GM19025 (cell line): ENCODE measurements at regions not wholly inside any gene's neighbourhood (a gene's known extent, or its start where the extent isn't known, plus 50 kb on each side); places are given as distances from the start of the nearest gene placed in this dataset.

ENCODE experiments used
- ATAC-seq: cut with Tn5 transposase; IDR thresholded peaks from one replicate; pipeline ENCODE4 v1.9.1; 2021; ENCODE audit warnings: mild to moderate bottlenecking, low read depth, moderate library complexity; ENCODE audit not compliant: unreplicated experiment

DNA sequence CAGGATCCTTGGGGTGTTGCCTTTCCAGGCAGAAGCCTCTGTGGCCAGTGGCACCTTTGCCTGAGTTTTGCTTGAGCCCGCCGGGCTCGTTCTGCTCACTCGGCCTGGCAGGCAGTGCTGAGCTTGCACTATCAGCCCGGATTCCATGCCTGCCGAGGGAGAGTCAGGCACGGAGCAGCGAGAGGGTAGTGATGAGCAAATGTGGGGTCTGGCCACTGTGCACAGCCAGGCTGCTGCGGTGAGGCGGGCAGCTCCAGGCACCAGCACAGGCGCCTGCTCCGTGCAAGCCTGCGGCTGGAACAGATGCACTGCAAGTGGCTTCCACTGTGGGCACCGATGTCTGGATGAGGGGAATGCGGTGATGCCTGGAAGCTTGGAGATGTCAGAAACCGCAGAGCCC is 619.2 kb downstream of the RAPGEF2 start:
- no peak for ATAC-seq

DNA sequence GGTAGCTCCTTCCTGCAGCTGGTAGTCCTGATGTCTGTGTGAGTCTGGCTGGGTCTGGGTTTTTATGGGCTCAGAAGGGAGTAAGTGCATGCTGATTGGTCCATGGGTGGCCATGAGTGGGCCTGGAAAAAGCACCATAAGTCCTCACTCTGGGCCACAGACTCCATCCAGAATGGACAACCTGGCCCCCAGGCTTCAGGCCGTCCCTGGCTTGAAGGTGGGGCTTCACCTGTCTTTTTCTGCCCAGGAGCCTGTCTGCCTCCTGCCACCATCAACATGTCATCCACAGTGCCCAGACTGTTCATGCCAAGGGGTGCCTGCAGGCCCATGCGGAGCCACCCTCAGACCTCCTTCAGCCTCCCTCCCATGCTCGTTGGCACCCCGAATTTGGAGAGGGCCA is 620.0 kb downstream of the RAPGEF2 start:
- ATAC-seq: no peak

DNA sequence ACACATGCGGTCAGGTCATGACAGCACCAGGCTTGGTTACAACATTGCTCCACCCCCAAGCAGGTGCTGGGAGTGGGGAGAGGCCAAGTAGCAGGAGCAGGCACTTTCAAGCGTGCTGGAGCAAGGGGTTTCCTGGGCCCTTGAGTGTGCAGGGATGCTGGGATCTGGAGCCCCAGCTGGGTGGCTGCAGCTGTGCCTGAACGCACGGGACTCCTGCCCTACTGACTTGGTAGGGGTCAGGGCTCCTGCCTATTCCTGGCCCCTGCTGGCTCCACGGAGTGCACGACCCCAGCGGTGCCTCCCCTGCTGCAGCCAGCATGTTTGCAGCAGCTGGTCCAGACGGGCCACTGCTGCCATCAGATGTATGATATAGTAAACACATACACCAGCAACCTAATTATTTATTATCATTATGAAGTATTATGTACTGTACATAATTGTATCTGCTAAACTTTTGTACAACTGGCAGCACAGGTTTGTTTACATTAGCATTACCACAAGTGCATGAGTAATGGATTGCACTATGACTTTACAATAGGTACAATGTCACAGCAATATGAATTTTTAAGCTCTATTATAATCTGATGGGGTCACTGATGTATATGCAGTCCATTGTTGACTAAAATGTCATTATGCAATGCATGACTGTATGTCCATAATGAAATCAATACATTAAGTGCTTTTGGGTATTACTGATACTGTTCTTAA is 620.6 kb downstream of the RAPGEF2 start:
- no peak for ATAC-seq

DNA sequence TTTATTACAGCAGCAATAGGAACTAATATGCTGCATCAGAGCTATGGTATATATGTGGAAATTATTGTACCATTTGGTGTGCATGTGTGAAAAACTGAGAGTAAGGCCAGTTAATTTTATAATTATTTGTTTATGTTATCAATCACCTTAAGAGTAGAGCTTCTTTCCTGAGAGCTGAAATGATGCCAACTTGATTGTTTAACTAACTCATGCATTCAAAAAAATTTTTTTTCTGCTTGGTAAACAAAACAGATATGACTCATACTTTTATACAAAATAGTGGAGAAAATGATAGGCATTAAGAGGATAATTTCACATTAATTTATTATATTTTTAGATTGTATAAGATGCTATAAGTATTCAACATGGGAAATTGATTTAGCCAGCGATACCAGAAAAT is 622.7 kb downstream of the RAPGEF2 start:
- ATAC-seq: no peak

DNA sequence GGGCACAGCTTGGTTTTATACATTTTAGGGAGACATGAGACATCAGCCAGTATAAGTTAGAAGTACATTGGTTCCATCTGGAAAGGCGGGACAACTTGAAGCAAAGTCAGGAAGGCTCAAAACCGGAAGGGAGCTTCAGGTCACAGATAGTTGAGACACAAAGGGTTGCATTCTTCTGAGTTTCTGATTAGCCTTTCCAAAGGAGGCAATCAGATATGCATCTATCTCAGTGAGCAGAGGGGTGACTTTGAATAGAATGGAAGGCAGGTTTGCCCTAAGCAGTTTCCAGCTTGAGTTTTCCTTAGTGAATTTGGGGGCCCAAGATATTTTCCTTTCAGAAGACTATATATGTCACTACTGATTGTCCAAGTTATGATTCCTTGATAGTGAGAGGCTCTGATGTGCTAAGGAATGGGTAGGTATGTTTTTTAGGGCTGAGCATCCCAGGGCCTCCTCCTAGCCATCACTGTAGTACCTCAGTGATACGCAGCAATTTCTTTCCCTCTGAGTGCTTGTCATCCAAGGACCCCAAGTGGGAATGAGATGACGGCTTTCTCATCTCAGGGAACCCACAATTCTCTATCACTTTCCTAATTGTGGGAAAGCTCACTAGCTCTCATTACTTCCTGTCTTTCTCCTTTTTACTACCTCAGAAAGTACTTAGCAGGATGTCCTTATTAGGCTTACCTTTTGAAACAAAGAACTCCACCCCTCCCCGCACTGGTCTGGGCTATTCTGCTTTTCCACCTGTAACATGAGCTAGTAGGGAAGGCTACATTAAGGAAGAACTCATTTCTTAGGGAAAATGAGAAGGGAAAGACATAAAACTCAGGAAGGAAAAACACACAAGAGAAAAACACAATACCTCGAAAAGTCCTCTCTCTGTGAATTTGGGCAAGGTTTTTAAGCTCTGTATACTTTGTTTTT is 632.7 kb downstream of the RAPGEF2 start:
- no peak for ATAC-seq

DNA sequence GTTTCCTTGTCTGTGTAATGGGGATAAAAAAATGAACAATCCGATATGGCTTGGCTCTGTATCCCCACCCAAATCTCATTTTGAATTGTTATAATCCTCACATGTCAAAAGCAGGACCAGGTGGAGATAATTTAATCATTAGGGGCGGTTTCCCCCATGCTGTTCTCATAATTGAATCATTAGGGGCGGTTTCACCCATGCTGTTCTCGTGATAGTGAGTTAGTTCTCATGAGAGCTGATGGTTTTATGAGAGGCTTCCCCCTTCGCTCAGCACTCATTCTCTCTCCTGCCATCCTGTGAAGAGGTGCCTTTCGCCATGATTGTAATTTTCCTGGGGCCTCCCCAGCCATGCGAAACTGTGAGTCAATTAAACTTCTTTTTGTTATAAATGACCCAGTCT is 633.5 kb downstream of the RAPGEF2 start:
- ATAC-seq: no peak

DNA sequence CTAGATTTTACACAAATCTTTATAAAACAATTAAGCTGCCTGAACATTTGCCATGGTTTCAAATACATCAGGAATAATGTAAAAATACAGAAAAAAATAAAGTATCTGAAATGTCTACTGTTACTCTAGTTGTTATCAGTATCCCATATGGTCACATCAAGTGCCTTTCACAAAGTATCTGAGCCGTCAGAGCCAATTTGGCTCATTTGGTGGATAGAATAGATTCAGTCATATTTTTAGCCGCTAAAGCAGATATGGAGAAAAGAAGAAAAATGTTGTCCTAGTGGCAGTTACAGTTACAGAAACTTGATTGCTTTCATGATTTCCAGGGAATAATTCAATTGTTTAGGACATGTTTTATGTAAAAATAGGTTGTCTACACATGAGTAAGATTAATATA is 641.1 kb downstream of the RAPGEF2 start:
- no peak for ATAC-seq

DNA sequence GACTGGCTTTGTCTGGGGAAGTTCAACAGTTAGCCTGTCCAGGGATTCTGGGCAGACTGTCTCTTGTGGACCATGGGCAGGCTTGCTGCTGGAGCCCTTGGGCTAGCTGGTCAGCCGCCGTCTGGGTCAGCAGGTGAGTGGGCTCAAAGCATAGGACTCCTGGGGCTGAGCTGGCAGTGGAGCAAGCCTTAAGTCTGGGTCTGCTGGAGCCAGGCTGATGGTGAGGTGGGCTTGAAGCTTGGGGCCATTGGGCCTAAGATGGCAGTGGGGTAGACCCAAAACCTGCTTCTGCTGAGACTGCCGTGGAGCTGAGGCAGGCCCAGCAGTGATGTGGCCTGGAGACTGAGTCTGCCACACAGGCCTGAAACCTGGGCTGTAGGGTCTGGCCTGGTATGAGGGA is 645.1 kb downstream of the RAPGEF2 start:
- ATAC-seq: no peak

DNA sequence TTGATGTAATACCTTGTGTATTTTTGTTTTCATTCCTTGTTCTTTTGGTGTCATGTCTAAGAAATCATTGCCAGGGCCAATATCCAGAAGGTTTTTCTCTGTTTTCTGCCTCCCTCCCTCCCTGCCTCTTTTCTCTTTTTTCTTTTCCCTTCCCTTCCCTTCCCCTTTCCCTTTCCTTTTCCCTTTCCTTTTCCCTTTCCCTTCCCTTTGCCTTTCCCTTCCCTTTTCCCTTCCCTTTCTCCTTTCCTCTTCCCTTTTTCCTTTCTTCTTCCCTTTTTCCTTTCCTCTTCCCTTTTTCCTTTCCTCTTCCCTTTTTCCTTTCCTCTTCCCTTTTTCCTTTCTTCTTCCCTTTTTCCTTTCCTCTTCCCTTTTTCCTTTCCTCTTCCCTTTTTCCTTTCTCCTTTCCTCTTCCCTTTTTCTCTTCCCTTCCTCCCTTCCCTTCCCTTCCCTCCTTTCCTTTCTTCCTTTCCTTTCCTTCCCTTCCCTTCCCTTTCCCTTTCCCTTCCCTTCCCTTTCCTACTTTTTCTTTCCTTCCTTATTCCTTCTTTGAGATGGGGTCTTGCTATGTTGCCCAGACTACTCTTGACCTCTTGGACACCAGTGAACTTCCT is 646.1 kb downstream of the RAPGEF2 start:
- no peak for ATAC-seq

DNA sequence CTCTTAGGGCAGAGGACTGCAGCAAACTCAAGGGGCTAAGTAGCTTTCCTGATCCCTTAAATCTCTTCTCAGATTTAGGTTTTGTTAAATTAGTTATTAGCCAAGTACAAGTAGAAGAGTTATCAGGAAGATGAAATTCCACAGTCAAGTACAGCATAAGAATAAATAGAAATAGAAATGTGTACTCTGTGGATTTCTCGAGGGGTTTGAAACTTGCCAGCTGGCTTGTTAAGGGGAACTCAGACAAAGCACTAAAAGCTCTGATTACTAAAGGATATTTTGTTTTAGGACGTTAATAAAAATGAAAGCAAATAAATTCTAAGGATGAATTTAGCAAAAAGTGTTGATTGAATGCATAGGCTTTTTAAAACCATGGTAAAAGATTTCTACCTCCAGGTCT is 654.6 kb downstream of the RAPGEF2 start:
- no peak for ATAC-seq

DNA sequence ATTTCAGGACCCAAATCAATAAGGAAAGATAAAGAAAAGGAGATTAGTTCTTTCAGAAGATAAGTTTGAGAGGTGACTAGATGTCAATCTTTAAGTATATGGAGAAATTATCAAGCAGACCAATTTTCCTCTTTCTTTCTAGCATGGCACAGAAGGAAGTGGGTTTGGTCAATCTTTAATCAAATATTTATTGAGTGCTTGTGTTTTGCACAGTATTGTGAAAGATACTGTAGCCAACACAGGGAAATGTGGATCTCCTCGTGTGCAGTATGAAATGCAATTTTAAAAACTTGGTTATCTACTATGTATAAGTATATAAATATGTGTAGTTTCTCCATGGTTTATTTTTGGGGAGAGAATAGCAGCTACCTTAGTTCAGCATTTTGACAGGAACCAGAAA is 655.2 kb downstream of the RAPGEF2 start:
- ATAC-seq: no peak

DNA sequence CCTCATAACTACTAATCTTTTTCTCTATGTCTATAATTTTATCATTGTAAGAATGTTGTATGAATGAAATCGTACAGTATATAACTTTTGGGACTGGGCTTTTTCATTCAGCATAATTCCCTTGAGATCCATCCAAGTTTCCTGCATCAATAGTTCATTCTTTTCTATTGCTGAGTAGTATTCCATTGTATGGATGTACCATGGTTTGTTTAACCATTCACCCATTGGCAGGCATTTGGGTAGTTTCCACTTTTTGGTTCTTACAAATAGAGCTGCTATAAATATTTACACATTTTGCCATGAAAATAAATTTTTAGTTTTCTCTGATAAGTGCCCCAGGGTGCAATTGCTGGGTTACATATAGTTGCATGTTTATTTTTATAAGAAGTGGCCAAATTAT is 659.8 kb downstream of the RAPGEF2 start:
- ATAC-seq: no peak

DNA sequence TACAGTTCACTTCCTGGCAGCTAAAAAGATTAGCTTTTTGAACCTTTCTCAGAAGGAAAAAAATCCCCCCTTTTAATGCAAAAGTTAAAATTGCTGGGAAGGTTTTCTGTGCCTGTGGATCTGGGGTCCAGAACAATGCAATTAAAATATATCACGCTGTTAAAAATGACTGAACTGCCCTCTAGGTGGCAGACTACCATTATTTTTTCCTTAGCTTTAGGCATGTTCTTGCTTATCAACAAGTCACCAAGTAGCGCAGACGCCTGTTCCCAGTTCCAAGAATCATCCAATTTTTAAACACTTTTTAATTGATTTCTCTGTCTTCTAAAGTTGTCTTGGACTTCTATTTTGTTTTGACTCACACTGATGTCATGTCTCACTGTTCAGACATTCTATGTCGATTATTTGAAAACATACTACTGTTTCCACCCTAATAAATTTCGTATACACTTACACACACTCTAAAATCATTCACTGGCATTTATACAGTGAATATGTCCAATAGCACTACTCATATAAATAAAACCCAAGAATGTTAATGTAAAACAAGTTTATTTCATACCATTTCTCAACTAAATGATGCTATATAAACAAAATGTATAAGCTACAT is 661.6 kb downstream of the RAPGEF2 start:
- peak; percentile 53 for ATAC-seq

DNA sequence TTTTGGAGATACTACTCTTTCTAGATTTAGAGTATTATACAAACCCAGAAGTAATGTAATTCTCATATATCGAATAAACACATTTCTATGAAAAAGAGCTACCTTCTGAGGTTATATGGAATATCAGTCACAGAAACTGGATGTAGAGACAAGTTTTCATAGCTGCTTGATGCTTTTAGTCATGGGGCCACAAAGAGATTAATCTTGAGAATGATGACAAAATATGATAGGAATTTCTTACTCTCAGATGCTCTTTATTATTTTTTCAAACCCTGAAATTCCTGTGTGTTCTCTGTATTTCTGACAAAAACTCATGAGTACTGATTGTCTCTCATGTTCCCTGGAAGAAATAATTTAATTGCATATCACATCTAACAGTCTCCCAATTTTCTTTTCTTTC is 662.5 kb downstream of the RAPGEF2 start:
- ATAC-seq: no peak

DNA sequence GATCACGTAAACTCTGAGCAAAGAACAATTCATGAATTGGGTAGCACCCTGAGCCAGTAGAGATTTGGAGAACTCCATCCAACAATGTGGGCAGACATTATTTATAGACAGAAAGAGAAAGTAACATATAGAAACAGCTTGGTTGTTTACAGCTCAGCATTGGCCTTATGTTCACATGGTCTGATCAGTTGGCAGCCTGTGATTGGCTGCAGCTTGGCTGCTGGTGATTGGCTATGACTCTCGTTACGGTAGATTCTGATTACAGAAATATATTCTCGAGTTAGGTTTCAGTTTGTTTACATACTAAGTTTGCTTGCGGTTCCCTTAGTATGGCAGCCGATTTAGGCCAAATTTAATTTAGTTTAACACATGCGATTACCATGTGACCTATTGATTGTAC is 663.4 kb downstream of the RAPGEF2 start:
- ATAC-seq: peak; percentile 45

DNA sequence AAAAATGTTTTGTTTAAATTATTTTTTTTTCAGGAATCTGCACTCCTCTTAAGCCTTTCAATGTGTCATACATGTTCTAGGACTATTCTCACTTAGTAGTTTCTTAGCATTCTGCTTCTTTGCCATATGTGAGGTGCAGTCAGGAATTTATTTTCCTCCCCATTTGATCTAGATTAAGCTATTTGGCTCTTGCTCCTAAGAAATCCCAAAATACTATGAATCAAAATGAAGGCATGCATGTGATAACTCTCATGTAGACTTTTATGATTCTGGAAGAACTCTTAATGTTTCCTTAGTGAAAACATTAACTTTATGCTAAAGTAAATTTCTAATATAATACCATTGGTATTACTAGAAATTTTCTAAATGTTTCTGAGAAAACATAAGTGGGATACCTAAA is 664.5 kb downstream of the RAPGEF2 start:
- ATAC-seq: no peak

DNA sequence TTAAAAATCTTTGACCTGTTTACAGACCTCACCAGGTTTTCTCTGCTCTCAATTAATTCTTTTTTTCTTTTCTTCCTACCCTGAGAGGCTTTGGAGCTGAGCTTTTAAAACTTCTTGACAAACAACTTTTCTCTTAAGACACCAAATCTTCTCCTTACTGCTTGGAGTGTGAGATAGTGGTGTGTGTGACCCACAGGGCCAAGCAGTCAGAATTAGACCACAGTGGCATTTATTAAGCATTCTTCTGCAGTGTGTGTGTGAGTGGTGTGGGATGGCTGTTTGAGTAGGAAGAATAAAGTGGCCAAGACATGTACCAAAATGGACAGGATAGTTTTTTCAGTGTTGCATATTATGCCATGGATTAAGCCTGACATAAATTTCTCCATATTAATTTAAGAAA is 665.1 kb downstream of the RAPGEF2 start:
- no peak for ATAC-seq

DNA sequence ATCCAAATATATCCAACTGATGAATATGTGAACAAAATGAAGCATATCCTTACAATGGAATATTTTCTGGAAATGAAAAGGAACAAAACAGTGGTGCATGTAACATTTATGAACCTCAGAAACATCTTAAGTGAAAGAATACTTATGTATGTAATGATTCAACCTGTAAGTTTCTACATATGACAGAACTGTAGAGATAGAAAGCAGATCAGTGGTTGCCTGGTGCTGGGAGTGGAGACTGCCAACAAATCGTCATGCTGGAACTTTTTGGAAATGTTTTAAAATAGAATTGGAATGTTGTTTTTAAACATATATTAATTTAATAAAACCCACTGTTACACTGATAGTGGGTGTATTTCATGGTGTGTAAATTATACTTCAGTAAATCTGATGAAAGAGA is 667.5 kb downstream of the RAPGEF2 start:
- ATAC-seq: no peak

DNA sequence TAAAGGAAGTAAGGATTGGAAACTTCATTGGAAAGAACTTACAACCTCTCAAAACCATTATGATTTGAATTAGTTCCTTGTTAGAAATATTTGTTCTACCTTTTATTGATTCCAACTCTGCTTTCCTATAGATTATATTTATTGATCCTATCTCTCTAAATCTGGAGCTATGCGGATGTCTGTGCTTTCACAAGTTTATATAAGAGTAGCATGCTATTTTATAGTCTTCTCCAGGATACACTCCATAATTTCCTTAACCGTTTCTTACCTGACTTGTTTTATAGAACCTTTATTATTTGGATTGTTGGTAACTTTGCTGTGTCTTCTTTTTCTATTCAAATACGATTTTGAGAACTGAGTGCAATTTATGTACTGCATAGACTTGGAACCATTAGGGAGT is 668.1 kb downstream of the RAPGEF2 start:
- no peak for ATAC-seq

DNA sequence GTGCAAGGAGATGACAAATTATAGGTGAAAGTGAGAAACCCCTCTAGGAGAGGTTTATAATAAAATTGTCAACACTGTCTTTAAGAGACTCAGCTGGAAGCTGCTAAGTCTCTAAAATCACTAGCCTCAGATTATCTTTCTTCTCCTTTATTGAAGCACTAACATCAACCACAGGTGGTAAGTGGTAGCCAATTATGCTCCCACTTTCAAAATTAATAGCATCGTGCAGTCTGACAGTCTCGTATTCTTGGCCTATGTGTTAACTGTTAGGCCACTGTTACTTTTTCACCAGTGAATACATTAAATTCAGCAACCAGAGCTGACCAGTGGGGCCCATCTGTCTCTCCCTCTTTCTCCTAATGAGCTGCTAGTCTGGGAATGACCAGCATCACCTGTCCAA is 674.1 kb downstream of the RAPGEF2 start:
- ATAC-seq: no peak

DNA sequence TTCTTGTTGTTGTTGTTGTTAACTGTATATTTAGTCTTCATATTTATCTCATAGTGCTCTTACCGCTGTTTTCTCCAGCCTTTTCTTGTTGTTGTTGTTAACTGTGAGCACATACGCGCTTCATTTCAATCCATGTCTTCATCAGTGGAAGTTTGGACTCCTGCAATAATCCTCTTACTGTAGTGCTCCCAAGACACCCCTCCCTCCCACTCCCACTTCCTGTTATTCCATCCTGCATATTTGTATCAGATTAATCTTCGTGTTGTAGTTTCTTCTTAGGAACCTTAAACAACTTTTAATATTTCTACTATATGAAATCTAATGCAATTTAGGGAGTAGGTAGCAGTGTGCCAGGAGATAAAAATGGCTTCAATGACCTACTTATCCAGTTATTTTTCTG is 674.8 kb downstream of the RAPGEF2 start:
- no peak for ATAC-seq
